DMS 273 (cell line): ENCODE measurements at regions not wholly inside any gene's neighbourhood (a gene's known extent, or its start where the extent isn't known, plus 50 kb on each side); places are given as distances from the start of the nearest gene placed in this dataset.

Experiments
- DNase-seq: peaks from one replicate; lab custom pipeline; 2025; ENCODE audit not compliant: unreplicated experiment; lab: John Stamatoyannopoulos, UW

GRCh38 chr6:43858161-43859153, 88.4 kb downstream of the VEGFA start:
- no peak for DNase-seq

- DNase-seq, result no peak
These were observed 86.2 kb downstream of the VEGFA start for GRCh38 chr6:43856005-43856765.

DNA sequence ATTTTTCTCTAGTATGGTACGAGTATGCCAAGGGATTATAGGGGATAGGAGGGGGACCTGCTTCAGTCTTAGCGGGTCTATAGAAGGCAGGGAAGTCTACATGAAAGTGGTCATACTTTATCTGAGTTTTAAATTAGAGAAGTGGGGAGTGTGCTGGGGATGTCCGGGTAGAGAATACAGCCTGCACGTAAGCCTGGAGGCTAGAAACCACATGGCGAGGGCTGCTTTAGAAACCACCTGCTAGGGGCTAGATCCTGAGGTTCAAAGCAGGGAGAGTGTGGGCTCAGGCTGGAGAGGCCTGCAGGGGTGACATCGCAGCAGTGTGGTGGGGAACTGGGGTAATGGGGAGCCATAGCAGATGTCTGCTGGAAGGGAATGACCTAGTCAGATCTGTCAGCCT, 85.2 kb downstream of the VEGFA start:
- DNase-seq, result no peak

DNA sequence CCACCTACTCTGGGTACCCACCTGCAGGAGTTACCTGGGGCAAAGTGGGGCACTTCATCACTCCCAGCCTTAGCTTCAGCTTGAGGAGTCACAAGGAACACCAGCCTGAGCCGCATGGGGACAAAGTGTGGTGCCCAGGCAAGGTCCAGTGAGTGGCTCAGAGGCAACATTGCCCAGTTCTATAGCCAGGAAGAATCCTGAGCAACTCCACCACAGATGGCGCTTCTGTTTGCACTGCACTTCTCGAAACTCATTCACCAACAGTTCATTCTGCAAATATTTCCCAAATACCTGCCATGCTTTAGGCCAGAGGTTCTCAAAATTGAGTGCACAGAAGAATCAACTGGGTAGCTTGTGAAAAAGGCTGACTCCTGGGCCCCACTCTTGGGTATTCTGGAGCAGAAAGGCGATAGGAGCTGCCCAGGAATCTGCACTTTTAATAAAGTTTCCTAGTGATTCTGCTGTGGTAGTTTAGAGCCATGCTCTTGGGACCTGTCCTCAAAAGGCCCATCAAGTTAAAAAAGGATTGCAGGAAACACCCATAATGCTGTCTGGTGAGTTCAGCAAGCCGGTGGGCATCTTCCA, 83.1 kb downstream of the VEGFA start:
- DNase-seq, result no peak

- no peak for DNase-seq
These were observed 82.4 kb downstream of the VEGFA start for GRCh38 chr6:43852350-43852864.

- DNase-seq, result no peak
These were observed 81.3 kb downstream of the VEGFA start for GRCh38 chr6:43851204-43851865.

GRCh38 chr6:43850314-43851203, 80.5 kb downstream of the VEGFA start:
- DNase-seq, result no peak

DNA sequence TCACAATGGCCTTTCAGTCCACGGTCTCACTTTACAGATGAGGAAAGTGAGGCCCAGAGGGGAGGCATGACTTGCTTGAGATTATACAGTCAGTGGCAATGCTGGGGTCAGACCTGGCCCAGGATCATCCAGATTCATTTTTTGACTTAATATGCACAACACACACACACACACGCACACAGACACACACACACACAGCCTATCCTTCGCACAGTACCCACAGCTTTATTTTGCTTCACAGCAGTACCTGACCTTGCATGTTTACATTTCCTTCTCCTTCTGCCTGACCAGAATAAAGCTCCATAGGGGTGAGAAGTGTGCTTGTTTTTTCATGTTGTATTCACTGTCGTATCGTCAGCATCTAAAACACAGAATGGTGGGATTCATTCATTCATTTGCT, 79.8 kb downstream of the VEGFA start:
- no peak for DNase-seq

- DNase-seq, result no peak
These were observed 78.8 kb downstream of the VEGFA start for GRCh38 chr6:43848671-43849391.

DNA sequence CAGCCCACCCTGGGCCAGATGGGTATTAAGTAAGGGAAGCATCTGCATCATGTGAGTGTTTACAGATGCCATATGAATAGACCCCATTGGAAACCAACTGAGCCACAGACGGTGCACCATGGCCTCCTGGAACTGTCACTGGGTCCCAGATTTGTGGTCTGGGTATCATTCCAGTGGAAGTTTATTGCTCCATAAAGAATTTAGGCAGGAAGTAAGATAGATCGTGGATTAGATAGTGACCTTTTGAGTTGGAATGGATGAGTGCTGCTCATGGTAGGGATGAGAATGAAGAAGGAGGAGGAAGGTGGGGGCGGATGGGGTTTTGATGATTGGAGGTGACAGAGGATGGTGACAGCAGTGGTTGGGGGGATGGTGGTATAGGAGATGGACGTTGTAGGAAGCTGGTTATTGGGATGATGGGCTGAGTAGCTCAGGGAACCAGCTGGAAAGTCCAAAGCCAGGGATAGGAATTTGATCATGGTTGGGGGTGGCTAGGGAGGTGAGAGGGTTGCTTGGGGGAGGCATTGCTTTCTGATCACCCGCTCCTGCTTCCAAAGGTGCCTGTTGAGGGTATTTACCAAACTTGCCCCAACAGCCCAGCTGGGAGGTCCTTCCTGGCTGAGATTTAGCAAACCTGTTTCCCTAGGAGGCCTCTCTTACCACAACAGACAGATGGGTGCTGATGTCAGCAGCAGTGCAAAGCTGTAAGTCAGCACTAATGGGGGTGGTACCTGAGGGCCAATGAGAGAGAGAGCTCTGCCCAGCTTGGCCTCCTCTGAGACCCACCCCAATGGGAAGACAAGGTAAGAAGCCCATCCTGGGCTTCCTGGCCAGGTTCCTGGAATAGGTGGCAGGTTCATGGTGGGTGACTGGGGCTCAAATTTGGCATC, 78.0 kb downstream of the VEGFA start:
- DNase-seq, result peak; percentile 67

GRCh38 chr6:43846556-43846955, 76.5 kb downstream of the VEGFA start:
- DNase-seq, result no peak

GRCh38 chr6:43845646-43846045, 75.6 kb downstream of the VEGFA start:
- DNase-seq, result no peak

- no peak for DNase-seq
These were observed 73.7 kb downstream of the VEGFA start for GRCh38 chr6:43843669-43844171.

DNA sequence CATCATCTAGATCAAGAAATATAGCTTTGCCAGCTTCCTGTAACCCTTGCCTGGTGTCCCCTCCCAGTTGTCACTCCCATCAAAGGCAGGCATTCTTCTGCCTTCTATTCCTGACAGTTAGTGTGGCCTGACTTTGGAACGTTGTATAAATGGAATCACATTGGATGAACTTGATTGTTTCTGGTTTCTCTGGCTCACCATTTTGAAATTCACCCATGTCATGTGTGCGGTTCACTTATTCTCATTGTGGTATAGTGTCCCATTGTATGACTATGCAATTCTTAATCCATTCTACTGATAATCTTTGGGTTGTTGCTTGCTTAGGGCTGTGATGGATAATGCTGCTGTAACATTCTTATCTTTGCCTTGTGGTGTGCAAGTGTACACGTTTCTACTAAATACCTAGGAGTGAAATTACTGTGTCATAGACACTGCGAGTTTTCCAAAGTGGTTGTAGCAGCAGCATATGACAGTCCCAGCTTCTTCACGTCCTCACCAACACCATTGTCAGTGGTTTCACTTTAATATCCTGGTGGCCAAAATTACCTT, 73.2 kb downstream of the VEGFA start:
- no peak for DNase-seq

GRCh38 chr6:43842231-43842794, 72.3 kb downstream of the VEGFA start:
- no peak for DNase-seq

DNA sequence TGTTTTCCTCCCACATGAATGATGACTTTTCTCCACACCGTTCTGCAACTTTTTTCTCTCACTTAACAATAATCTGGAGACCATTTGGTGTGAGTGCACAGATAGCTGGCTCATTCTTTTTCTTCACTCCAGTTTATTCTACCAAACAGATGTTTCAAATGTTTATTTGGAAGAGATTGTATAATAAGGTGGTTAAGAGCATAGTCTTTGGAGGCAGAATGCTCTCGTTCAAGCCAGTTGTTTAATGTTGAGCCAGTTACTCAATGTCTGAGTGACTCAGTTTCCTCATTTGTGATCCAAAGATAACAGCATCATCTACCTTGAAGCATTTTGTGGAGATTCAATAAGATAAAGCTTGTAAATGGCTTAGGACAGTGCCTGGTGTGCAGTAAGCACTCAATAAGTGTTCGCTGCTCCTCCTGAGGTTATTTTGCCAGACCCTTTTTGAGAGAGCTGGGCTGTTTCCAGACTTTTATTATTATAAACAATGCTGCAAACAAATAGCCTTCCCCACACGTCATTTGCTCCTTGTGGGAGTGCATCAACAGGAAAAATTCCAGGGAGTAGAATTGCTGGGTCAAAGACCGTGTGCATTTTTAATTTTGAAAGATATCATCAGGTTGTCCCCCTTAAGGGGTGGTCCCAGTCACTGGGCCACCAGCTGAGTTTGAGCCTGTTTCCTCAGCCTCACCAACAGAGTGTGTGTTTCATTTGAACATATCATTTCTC, 70.6 kb downstream of the VEGFA start:
- DNase-seq, result no peak
